HG03571 (cell line): ENCODE measurements at regions not wholly inside any gene's neighbourhood (a gene's known extent, or its start where the extent isn't known, plus 50 kb on each side); places are given as distances from the start of the nearest gene placed in this dataset.
A peak's percentile ranks its signal among the peaks of the same experiment; 100 is the strongest.

Experiments used
- ATAC-seq: cut with Tn5 transposase; IDR thresholded peaks from one replicate; pipeline ENCODE4 v1.9.1; 2021; ENCODE audit not compliant: unreplicated experiment

GRCh38 chr16:73289232-73289631 lies 241.3 kb upstream of the ZFHX3 start:
- ATAC-seq, result peak; percentile 96

GRCh38 chr16:73288520-73288919 lies 240.6 kb upstream of the ZFHX3 start:
- no peak for ATAC-seq

GRCh38 chr16:73287859-73288405 lies 240.0 kb upstream of the ZFHX3 start:
- ATAC-seq, result no peak

- ATAC-seq, result no peak
These were observed 238.7 kb upstream of the ZFHX3 start for GRCh38 chr16:73286346-73287267.

GRCh38 chr16:73285436-73286201 lies 237.7 kb upstream of the ZFHX3 start:
- ATAC-seq, result no peak

GRCh38 chr16:73280388-73280787 lies 232.5 kb upstream of the ZFHX3 start:
- no peak for ATAC-seq

GRCh38 chr16:73279451-73279850 lies 231.5 kb upstream of the ZFHX3 start:
- ATAC-seq, result no peak

GRCh38 chr16:73277071-73277470 lies 229.1 kb upstream of the ZFHX3 start:
- no peak for ATAC-seq

- no peak for ATAC-seq
These were observed 227.5 kb upstream of the ZFHX3 start for GRCh38 chr16:73275448-73275847.

- peak; percentile 71 for ATAC-seq
These were observed 227.1 kb upstream of the ZFHX3 start for GRCh38 chr16:73275024-73275423.

- ATAC-seq, result no peak
These were observed 226.2 kb upstream of the ZFHX3 start for GRCh38 chr16:73274140-73274539.

- no peak for ATAC-seq
These were observed 220.6 kb upstream of the ZFHX3 start for GRCh38 chr16:73268366-73268993.

- no peak for ATAC-seq
These were observed 218.0 kb upstream of the ZFHX3 start for GRCh38 chr16:73265935-73266334.

GRCh38 chr16:73265124-73265837 lies 217.4 kb upstream of the ZFHX3 start:
- no peak for ATAC-seq

GRCh38 chr16:73262931-73263330 lies 215.0 kb upstream of the ZFHX3 start:
- no peak for ATAC-seq

GRCh38 chr16:73255031-73255430 lies 207.1 kb upstream of the ZFHX3 start:
- no peak for ATAC-seq

- ATAC-seq, result no peak
These were observed 206.1 kb upstream of the ZFHX3 start for GRCh38 chr16:73253922-73254480.

GRCh38 chr16:73252446-73252845 lies 204.5 kb upstream of the ZFHX3 start:
- no peak for ATAC-seq

GRCh38 chr16:73251608-73252007 lies 203.7 kb upstream of the ZFHX3 start:
- ATAC-seq, result no peak

GRCh38 chr16:73248316-73248715 lies 200.4 kb upstream of the ZFHX3 start:
- no peak for ATAC-seq
